Fibroblast of skin of scalp (primary cell): ENCODE measurements at regions not wholly inside any gene's neighbourhood (a gene's known extent, or its start where the extent isn't known, plus 50 kb on each side); places are given as distances from the start of the nearest gene placed in this dataset.
A peak's percentile ranks its signal among the peaks of the same experiment; 100 is the strongest.

Source experiments
- DNase-seq: peaks from one replicate; pipeline ENCODE4 v3.0.0-alpha.2; 2013

DNA sequence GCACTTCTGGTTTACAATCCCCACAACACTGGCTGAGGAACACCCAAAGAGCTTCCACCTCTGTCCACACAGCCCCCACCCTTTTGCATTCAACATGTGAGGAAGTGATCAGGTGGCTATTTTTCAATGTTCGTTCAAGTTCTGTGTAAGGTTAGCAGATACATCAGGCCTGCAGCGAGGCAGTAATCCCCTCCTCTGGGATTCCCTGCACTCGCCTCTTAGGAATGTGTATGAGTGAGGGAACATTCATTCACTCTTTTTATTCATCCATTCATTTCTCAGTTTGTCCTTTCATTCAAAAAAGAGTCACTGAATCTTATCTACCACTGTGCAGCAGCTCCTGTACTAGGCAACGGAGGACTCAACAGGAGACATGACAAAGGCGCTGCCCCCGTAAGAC lies 236.4 kb upstream of the PRDM1 start:
- peak; percentile 45 for DNase-seq

DNA sequence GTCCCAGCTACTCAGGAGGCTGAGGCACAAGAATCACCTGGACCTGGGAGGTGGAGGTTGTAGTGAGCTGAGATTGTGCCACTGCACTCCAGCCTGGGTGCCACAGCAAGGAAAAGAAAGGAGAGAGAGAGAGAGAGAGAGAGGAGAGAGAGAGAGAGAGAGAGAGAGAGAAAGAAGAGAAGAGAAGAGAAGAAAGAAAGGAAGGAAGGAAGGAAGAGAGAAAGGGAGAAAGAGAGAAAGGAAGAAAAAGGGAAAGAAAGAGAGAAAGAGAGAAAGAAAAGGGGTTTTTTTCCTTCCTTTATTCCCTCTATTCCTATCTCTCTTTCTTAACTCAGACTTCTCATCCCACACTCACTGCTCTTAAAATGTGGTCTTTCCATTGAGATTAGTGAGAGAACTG lies 238.7 kb upstream of the PRDM1 start:
- DNase-seq: no peak

DNA sequence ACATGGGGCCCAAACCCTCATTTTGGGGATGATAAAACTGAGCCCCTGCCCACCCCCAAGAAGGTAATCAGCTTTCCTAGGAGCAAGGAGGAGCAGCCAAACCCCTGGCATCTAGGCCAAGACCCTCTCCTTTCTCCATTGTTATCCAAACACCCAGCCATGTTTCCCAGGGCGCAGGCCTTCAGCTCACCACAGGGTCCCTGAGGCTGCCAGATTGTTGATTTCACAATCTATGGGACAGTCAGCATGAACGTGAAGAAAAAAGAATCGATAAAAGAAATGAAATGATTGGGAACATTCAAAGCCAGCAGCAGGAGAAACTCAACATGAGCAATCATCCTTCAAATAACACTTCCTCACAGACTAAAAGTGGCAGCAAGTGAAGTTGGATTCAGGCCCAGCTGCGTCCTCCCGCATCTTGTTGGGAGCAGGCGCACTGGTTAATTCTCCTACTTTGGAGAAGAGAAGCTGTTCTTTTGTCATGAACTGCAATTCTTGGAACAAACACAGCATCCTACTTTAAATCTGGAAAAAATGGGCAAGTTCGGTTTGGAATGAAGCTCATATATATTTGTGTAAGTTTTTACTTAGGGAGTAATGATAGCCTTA lies 241.8 kb upstream of the PRDM1 start:
- peak; percentile 38 for DNase-seq

DNA sequence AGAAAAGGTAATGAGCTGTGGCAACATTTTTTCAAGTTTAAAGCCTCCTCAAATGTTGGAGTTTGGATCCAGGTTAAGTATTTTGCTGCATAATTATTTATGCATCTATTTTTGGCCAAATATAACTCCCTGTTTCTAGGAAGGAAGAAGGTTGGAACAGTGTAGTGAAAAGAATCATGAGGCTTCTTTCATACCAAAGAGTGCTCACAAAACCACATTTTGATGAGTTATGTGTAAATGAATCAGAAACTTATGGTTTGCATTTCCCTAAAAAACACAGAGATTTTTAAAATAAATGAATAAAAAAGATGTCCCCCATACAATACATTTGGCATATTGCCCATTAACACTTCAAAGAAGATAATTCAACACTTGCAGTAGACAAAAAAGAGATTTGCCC lies 246.9 kb upstream of the PRDM1 start:
- DNase-seq: peak; percentile 52

DNA sequence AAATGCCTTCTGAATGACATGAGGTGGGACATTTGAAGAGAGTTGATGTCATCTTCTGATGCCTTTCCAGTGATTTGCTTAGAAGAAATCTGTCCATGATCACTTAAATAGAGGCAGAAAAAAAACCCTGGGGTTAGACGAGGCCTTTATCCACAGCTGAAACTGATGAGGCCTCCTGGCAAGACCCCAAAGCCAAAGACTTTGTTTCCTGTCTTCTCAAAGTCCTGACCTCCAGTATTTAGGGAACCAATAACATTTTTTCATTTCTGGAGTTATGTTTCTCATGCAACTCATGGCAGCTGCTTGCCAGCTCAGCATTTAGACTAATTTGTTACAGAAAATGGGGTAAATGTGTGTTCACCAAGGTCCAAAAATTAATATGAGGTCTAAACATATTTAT lies 248.0 kb upstream of the PRDM1 start:
- DNase-seq: peak; percentile 71

DNA sequence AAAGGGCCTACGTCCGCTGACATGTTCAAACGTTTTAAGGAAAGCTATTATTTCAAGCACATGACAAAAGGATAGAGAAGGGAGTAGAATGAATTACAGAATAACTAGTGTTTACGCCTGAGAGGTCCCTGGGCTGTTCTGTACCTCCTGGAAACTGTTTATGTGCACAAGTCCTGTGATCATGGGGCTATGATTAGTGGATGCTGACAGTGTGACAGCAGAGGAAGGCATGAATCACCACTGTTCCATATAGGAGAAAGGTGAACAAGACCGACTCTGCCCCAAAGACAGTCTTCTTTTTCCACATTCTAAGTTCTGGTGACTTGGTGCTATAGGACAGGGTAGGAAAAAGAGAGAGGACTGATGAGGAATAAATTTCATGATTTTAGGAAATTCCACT lies 249.2 kb upstream of the PRDM1 start:
- DNase-seq: no peak

DNA sequence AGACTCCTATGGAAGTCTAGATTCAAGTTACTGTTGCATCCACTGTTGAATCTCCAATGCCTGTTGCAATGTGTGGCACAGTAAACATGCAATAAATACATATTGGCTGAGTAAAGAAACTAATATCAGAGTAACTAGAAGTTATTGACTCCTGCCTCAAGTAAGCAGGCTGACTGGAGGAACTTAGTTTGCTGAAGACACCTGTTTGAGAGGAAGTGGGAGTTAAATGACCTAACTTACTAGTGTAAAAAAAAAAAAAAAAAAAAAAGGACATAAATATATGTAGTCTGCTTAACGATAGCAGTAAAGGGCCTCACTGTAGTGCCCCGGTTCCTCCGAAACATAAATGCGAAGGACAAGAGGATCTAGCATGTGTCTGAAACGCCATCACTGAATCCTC lies 249.8 kb upstream of the PRDM1 start:
- DNase-seq: no peak

DNA sequence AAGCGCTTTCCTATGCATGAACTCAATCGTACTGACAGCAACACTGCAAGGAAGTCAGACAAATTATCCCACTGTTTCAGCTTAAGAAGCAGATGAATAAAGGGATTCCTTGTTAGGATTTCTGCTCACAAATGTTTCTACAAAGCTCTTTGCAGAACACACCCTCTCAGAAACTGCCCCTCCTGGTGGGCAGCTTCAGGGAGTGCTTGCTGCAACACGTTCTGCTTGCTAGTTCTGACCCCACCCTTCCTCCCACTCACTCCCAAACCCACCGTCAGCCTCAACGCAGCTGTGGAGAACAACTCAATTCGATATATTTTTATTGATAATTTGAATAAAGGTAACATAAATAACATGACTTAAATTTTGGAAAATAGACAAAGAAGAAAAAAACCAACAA lies 250.8 kb upstream of the PRDM1 start:
- DNase-seq: peak; percentile 28

DNA sequence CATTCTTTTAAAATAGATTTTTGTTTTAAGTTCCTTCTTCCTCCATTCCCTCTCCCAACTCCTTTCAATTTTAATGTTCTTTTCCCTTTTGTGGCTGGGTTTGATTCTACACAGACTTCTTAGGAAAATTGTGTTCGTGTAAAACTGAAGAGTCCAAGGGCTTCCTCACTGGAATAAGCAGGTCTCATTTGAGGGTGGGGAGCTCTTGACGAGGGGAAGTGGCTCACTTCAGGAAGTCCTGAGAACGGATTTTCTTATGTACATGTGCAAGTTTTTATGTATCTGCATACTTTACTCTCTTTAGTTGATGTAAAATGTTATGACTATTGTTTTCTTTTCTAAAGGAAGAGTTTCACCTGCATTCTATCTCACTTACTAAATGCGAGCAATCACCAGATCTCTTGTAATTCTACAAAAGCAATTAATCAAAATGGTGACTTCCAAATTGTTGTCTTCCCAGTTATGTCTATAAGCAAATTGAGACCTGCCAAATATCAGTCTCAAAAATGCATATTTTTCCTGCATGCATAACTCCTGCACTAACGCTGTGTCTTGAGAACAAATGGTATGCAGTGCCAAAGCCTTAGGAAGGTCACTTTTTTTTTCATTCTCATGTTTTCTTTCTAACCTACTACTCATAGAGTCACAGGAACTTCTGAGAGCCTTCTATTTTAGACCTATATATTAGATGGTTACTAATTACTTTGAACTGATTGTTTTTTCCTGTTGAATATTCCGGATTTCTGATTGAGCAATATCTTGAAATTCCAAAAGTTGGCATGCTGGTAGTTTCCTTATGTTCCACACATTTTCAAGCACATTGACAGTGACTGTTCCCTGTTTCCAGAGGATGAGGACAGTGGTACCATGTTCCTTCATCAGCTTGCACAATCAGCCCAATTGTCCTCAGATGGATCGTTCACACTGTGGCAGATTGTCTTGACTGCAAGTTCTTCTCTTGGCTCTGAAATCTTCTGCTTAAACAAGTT lies 251.9 kb upstream of the PRDM1 start:
- no peak for DNase-seq

DNA sequence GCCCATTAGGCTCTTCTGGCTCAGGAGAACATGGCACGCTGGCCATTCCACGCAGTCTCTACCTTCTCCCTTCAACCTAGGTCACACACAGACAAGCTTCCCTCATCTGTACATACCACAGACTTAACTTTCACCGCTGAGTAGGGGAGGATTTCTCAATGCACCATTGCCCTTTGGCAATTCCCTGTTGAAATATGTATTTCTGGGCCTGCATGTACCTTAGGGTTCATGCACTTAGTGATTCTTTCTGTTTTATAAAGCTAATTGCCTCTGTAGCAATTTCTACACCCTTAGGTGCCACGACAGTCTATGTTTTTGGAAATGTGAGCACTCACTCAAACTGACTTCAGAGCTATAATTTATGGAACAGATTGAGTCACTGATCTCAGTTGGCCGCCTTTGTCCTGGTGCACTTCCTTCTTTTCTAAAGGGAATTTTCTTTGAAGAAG lies 253.8 kb upstream of the PRDM1 start:
- no peak for DNase-seq

DNA sequence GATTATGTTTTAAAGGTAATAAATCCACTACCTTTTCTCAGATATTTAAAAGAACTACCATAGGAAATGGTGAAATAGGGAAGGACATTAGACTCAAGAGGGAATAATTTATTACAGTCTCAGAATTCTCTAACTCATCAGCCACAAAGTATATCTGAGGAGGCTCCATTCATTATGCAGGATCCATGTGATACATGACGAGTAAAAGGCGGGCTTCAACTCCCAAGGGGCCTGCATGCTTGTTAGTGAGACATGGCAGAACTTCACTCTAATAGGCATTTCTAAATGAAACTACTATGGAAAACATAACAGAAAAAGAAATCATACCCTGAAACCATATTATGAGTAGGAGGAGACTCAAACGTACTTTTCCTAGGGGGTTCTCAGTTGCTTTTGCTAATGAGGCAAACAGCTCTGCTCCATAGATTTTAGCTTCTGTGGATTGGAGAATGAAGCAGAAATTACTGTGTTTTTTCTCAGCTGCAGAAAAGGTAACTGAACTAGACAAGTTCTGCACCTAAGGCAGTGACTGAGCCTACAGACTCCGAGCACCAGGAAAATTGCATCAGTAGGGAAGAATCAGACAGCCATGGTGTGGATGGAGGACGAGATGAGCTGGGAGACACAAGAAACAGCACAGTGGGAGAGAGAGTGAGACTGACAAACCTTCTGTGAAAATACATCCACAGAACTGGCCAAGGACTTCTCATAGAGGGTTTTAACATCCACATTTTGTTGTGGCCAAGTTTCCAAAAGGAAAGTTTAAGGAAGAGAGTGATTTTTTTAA lies 254.6 kb upstream of the PRDM1 start:
- peak; percentile 45 for DNase-seq

DNA sequence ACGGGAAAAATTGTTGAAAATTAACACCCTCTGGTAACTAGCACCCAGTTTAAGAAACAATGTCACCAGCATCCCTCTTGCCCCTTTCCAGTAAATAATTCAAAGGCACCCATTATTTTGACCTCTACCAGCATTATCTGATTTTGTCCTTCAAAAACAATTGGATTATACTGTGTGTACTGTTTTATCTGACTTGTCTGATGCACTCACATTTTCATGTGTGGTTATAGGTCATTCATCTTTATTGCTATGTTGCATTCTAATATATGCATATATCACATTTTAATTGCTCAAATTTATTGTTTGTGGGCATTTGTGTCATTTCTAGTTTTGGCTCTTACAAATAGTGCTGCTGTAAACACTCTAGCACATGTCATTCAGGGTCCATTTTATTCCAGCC lies 260.9 kb upstream of the PRDM1 start:
- DNase-seq: no peak

DNA sequence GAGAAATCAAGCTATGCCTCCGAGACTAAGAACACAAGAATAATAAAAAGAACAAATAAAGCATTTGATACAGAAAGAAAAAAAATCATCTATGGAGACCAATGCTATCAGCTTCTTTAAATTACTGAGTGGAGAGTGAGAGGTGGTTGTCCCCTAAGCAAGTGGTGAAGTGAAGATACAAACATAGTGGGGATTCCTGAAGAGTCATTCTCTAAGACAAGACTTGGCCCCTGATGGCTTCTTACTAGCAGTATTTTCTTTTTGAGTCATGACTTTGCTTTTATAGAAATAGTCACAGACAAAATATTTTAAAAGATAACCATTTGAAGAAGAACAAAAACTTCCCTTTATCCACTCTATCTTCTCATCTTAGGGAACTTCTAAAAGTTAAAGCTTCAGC lies 261.4 kb upstream of the PRDM1 start:
- DNase-seq: peak; percentile 75

DNA sequence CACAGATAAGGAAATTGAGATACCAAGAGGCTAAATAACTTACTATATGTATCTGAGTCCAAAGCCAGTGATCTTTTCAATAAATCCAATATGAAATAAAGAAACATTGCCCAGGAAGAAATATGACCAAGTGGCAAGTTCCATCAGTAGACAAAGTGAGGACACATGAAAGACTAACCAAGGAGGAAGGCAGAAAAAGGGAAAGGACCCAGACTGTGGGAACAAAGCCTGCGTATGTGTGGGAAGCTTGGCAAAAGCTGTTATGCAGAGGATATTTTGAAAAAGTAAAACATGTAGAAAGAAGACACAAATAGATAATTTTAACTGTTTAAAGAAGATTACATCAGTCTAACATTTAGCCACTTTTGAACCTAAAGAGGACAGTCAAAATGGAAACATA lies 264.4 kb upstream of the PRDM1 start:
- no peak for DNase-seq

DNA sequence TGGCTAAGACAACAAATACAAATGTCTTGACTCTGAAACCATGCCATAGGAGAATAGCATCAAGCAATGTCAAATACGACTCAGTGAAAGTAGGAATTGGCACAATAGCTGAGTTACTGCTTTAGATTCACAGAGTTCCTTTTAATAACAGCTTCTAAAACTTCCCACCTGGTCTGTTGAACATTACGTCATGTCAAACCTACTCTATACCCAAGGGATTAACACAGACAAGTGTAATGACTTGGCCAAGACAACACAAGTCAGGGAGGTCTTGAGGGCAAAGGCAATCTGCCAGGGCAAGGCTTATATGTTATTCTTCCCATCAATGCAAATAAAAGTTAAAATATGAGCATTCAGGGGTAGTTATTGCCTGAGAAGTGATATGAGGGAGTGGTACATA lies 265.1 kb upstream of the PRDM1 start:
- no peak for DNase-seq

DNA sequence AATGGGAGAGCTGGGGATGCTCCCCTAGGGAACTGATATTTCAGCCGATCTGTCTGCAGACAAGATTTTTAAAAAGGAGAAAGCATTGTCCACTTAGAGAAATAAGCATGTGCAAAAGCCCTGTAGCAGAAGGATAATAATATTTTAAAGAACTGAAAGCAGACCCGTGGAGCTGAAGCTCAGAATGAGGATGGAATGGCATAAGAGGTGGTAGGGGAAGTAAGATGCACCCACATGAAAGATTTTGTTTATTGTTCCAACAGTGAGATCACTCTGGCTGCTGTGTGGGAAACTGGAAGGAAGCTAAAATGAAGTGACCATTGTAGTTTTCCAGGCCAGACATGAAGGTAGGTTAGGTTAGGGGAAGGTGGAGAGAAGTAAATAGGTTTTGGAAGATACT lies 266.4 kb upstream of the PRDM1 start:
- no peak for DNase-seq

DNA sequence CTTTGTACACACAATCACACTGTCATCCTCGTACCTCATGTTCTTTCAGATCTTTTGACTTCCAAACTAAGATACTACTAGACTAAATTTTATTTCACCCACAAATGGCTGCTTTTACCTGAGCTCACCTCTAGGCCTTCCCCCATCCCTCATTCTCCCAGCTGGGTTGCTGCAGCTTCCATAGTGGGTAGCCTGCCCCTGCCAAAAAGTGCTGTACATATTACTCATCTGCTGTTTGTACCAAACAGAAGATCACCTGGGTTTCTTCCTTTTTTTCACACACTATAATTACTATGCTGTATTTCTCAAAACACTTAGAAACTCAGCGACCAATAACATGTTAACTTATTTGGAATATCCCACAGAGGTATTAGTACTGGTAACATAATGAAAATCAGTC lies 267.6 kb upstream of the PRDM1 start:
- no peak for DNase-seq

DNA sequence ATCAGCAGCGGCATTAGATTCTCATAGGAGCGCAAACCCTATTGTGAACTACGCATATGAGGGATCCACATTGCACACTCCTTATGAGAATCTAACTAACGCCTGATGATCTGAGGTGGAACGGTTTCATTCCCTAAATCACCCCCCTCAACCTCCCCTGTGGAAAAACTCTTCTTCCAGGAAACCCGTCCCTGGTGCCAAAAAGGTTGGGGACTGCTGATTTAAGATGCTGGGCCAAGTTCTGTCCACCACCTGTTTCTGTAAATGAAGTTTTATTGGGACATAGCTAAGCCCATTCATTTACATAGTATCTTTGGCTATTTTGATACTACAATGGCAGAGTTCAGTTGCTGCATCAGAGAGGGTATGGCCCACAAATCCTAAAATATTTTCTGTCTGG lies 268.2 kb upstream of the PRDM1 start:
- no peak for DNase-seq

DNA sequence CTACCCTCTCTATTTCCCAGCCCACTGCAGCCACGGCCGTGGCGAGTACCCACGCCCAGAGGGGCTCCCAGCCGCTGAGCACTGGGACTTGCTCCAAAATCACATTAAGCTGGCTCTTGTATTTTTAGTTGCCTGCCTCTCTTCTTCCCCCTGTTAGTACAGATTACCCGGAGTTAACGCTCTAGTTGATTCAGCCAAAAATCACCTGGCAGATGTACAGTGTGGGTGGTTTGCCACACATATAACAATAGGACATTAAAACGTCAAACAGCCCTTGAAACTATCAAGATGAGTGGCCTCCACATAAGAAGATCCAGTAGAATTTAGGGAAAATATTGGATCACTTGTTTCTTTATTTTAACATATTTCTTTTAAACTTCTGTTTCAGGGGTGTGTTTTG lies 268.8 kb upstream of the PRDM1 start:
- DNase-seq: no peak

DNA sequence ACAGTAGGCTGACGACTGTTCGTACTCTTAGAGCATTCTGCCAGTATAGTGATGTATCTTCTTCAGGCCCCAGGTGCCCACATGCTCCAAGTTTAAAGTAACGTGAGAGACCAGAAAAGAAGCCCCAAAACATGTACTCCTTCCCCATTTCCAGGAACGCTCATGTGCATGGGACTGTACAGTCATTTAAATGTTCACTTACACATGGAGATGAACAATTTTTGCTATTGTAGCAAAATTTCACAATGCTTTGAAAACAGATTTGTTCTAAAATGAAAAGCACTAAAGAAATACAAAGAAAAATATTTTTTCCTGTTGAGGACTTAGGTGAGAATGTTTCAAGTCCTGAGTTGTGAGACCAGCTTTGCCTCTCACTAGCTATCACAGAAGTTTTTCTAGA lies 269.3 kb upstream of the PRDM1 start:
- DNase-seq: no peak

DNA sequence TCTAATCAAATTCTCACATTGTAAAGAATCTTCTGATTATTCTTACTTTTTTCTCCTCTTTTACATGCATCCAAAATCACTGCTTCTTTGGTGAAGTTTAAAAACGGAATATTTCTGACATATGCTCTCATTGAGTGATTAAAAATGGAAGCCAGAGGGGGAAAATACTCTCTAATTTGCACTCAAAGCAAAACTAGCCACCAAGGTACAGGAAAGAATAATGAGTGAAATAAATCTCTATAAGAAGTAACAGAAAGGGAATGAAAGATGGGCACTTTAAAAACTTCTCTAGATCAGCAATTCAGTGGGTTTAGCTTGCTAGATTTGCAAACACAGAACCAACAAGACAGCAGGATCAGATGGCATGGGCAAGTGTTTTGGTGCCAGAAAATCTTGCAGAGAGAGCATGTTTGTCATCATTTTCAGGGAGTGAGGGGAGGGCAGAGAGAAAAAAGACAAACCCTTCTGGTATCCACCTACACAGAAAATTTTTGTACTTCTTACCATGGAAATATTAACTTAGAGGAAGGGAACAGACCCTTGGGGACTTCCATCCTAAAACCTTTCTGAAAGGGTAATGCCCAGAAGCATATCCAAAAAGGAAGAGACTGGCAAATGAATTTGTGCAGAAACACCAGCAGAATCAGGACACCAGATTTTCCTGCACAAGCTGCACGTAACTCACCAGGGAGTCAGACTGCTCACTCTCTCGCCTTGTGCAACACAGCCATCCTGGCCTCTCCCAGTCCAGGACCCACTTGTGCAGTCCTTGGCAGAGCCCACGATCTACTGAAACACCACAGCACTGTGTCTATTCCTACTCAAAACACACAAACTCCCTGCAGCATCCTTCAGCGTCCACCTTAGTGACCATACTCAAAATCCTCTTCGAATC lies 270.2 kb upstream of the PRDM1 start:
- DNase-seq: no peak
